Transverse colon (tissue), 3 donors: ENCODE measurements at regions not wholly inside any gene's neighbourhood (a gene's known extent, or its start where the extent isn't known, plus 50 kb on each side); places are given as distances from the start of the nearest gene placed in this dataset.

Source experiments
- CTCF ChIP-seq, 5 experiments: fragments of 200-600 bp in 3 of 5; fragments of 450-650 bp in 2 of 5; sonication (generic) in 3 of 5; IDR thresholded peaks; 1 replicate in 2 of 5; 2 replicates in 3 of 5; pipeline ENCODE4 v1.5.1; 2016 to 2017; ENCODE audit warnings: antibody characterized with exemption in 5 of 5, inconsistent platforms in 3 of 5, mild to moderate bottlenecking in 2 of 5, moderate library complexity in 1 of 5
- POLR2A ChIP-seq: fragments of 450-650 bp; IDR thresholded peaks from one replicate; pipeline ENCODE4 v1.6.1; 2016; ENCODE audit warnings: antibody characterized with exemption, mild to moderate bottlenecking, moderate library complexity

- TF ChIP-seq CTCF (IDR thresholded peaks at IDR 0.05) (no peak), POLR2A (no peak)
Observed at GRCh38 chr2:4192119-4192518, 488.7 kb downstream of the DCDC2C start.
